ENCODE measurements at regions not wholly inside any gene's neighbourhood (a gene's known extent, or its start where the extent isn't known, plus 50 kb on each side); places are given as distances from the start of the nearest gene placed in this dataset.

- no peaks in the 10 kb centered on the region for H3K27me3 ChIP-seq (replicated peaks; ENCODE audit: control insufficient read depth, insufficient read depth, low read length)
- no peak overlapping the region for H3K4me3 ChIP-seq (replicated peaks; ENCODE audit: low read depth, low read length)
- DNase-seq (ENCODE audit: extremely low read depth, insufficient read length), result no peak
- H3K36me3 ChIP-seq (ENCODE audit: control insufficient read depth, insufficient read depth, low read length), result no peaks in the 10 kb centered on the region
- TF ChIP-seq, protein P1, sequence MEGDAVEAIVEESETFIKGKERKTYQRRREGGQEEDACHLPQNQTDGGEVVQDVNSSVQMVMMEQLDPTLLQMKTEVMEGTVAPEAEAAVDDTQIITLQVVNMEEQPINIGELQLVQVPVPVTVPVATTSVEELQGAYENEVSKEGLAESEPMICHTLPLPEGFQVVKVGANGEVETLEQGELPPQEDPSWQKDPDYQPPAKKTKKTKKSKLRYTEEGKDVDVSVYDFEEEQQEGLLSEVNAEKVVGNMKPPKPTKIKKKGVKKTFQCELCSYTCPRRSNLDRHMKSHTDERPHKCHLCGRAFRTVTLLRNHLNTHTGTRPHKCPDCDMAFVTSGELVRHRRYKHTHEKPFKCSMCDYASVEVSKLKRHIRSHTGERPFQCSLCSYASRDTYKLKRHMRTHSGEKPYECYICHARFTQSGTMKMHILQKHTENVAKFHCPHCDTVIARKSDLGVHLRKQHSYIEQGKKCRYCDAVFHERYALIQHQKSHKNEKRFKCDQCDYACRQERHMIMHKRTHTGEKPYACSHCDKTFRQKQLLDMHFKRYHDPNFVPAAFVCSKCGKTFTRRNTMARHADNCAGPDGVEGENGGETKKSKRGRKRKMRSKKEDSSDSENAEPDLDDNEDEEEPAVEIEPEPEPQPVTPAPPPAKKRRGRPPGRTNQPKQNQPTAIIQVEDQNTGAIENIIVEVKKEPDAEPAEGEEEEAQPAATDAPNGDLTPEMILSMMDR (IDR thresholded peaks at IDR 0.05; ENCODE audit: insufficient read depth, low read length, poor library complexity, severe bottlenecking), result no peak
Measured at GRCh38 chr14:29388571-29388970, 539.1 kb downstream of the PRKD1 start.

GRCh38 chr14:29390081-29390832, 537.4 kb downstream of the PRKD1 start:
- TF ChIP-seq, protein P1 (IDR thresholded peaks at IDR 0.05; ENCODE audit: insufficient read depth, low read length, poor library complexity, severe bottlenecking), result no peak
- no peaks in the 10 kb centered on the region for H3K36me3 ChIP-seq (ENCODE audit: control insufficient read depth, insufficient read depth, low read length)
- no peak overlapping the region for H3K4me3 ChIP-seq (replicated peaks; ENCODE audit: low read depth, low read length)
- no peak for DNase-seq (ENCODE audit: extremely low read depth, insufficient read length)
- H3K27me3 ChIP-seq (replicated peaks; ENCODE audit: control insufficient read depth, insufficient read depth, low read length), result no peaks in the 10 kb centered on the region

GRCh38 chr14:29391231-29391630, 536.4 kb downstream of the PRKD1 start:
- TF ChIP-seq, protein P1 (IDR thresholded peaks at IDR 0.05; ENCODE audit: insufficient read depth, low read length, poor library complexity, severe bottlenecking), result no peak
- Histone ChIP-seq H3K4me3 (replicated peaks; ENCODE audit: low read depth, low read length) (no peak overlapping the region), H3K36me3 (ENCODE audit: control insufficient read depth, insufficient read depth, low read length) (no peaks in the 10 kb centered on the region), H3K27me3 (replicated peaks; ENCODE audit: control insufficient read depth, insufficient read depth, low read length) (no peaks in the 10 kb centered on the region)
- DNase-seq (ENCODE audit: extremely low read depth, insufficient read length), result no peak

GRCh38 chr14:29391801-29392200, 535.8 kb downstream of the PRKD1 start:
- TF ChIP-seq, protein P1 (IDR thresholded peaks at IDR 0.05; ENCODE audit: insufficient read depth, low read length, poor library complexity, severe bottlenecking), result no peak
- Histone ChIP-seq H3K27me3 (replicated peaks; ENCODE audit: control insufficient read depth, insufficient read depth, low read length) (no peaks in the 10 kb centered on the region), H3K4me3 (replicated peaks; ENCODE audit: low read depth, low read length) (no peak overlapping the region), H3K36me3 (ENCODE audit: control insufficient read depth, insufficient read depth, low read length) (no peaks in the 10 kb centered on the region)
- DNase-seq (ENCODE audit: extremely low read depth, insufficient read length), result no peak

GRCh38 chr14:29392287-29392686, 535.4 kb downstream of the PRKD1 start:
- Histone ChIP-seq H3K36me3 (ENCODE audit: control insufficient read depth, insufficient read depth, low read length) (no peaks in the 10 kb centered on the region), H3K27me3 (replicated peaks; ENCODE audit: control insufficient read depth, insufficient read depth, low read length) (no peaks in the 10 kb centered on the region), H3K4me3 (replicated peaks; ENCODE audit: low read depth, low read length) (no peak overlapping the region)
- TF ChIP-seq, protein P1 (IDR thresholded peaks at IDR 0.05; ENCODE audit: insufficient read depth, low read length, poor library complexity, severe bottlenecking), result no peak
- DNase-seq (ENCODE audit: extremely low read depth, insufficient read length), result no peak
